ENCODE measurements at regions not wholly inside any gene's neighbourhood (a gene's known extent, or its start where the extent isn't known, plus 50 kb on each side); places are given as distances from the start of the nearest gene placed in this dataset.
A peak's percentile ranks its signal among the peaks of the same experiment; 100 is the strongest.

DNA sequence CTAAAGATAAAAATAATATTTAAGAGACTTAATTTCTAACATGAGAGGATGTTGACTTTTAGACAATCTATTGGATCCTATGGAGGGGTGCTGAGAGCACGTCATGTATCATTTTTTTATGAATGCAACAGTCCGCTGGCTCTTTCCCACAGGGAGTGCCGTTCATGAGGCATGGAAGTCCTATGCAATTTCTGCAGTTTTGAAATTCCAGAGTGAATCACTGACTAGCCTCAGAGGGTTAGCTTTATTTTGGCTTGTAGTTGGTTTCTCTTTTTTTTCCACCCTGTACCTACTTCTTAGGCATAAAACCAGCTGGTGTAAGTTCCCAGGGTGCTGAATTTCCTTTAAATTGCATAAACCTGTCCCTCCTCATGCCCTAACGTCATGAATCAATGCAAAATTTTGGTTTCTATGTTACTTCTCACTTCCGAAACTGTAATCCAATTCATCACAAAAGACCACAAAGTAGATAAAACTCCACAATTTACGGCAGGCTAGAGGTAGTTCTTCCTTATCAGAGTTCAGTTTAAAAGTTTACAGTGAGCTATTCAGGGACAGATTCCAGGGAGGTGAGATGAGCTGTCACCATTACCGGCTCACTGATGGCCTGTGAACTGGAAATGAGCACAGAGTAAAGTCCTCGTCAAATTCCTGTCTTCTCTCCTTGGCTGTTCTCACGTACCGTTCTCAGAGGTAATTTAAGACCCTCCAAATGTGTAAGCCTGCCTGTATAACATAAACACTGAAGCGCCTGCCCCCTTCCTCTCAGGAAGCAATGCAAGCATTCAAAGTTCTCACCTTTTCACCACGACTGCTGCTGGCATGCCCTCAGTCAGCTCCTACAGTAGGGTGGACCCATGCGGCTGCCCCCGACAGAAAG is 216.6 kb upstream of the SLC10A2 start:
- Histone ChIP-seq H2AFZ (no peak overlapping the region), H3K4me1 (ENCODE audit: insufficient read depth) (no peaks in the 10 kb centered on the region), H3K4me2 (ENCODE audit: unreplicated experiment) (no peak overlapping the region), H3K9ac (no peak overlapping the region), H3F3A (ENCODE audit: insufficient read depth) (no peaks in the 10 kb centered on the region), H3K36me3 (ENCODE audit: low read depth) (no peaks in the 10 kb centered on the region), H3K4me3 (no peak overlapping the region), H4K20me1 (ENCODE audit: insufficient read depth) (no peaks in the 10 kb centered on the region), H3K79me2 (ENCODE audit: insufficient read depth) (no peaks in the 10 kb centered on the region), H3K27me3 (replicated peaks; ENCODE audit: insufficient read depth) (no peaks in the 10 kb centered on the region), H3K27ac (no peak overlapping the region), H3K9me2 (ENCODE audit: insufficient read depth) (no peaks in the 10 kb centered on the region), H3K9me3 (ENCODE audit: low read depth) (no peaks in the 10 kb centered on the region)
- DNase-seq, result peak; percentile 8
- whole genome bisulfite sequencing, 2 experiments (ENCODE audit: low coverage in 1 of 2, low lambda C conversion rate in 2 of 2, missing lambda C conversion rate in 2 of 2), result 12 to 13% methylated on average over 14 of the region's 14 CpGs
- TF ChIP-seq EZH2 (IDR thresholded peaks at IDR 0.05; ENCODE audit: insufficient read depth, poor library complexity, severe bottlenecking), result no peak
- TF ChIP-seq EZH2phosphoT487 (IDR thresholded peaks at IDR 0.05; ENCODE audit: insufficient read depth, low read depth), result no peak
- in situ Hi-C loops (cut with MboI), result no loop called here

DNA sequence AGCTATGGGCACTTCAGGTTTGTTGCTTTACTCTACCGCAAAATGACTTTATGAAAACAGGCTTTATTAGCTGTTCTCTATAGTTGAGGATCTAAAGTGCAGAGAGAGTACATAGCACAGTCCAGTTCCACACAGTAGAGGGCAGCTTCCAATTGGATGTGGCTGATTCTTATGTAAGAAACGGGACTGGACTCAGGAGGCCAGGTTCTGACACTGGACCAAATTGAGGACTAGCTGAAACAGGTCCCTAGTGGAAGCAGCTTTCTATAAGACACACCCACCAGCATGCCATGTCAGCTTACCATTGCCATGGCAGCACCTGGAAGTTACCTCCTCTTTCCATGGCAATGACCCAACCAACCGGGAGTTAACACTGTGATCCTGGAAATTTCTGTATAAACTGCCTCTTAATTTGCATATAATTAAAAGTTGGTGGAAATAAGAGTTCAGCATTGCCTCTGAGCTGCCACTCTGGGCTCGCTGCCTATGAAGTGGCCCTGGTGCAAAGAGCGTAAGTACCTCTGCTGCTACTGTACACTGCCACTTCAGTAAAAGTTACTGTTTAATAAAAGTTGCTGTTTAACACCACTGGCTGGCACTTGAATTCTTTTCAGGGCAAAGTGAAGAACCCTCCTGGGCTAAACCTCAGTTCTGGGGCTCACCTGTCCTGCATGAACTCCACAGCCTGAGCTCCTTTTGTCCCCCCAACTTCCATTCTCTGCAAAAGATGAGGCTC is 211.9 kb upstream of the SLC10A2 start:
- in situ Hi-C loops (cut with MboI), result no loop called here
- no peak overlapping the region for H2AFZ ChIP-seq
- H3K9me2 ChIP-seq (ENCODE audit: insufficient read depth), result no peaks in the 10 kb centered on the region
- no peak overlapping the region for H3K9ac ChIP-seq
- TF ChIP-seq EZH2phosphoT487 (IDR thresholded peaks at IDR 0.05; ENCODE audit: insufficient read depth, low read depth), result no peak
- no peak for TF ChIP-seq EZH2 (IDR thresholded peaks at IDR 0.05; ENCODE audit: insufficient read depth, poor library complexity, severe bottlenecking)
- DNase-seq, result no peak
- H3K9me3 ChIP-seq (ENCODE audit: low read depth), result no peaks in the 10 kb centered on the region
- H4K20me1 ChIP-seq (ENCODE audit: insufficient read depth), result no peaks in the 10 kb centered on the region
- no peaks in the 10 kb centered on the region for H3K27me3 ChIP-seq (replicated peaks; ENCODE audit: insufficient read depth)
- H3K4me3 ChIP-seq, result no peak overlapping the region
- no peaks in the 10 kb centered on the region for H3K79me2 ChIP-seq (ENCODE audit: insufficient read depth)
- H3K36me3 ChIP-seq (ENCODE audit: low read depth), result no peaks in the 10 kb centered on the region
- WGBS, 2 experiments (ENCODE audit: low coverage in 1 of 2, low lambda C conversion rate in 2 of 2, missing lambda C conversion rate in 2 of 2), result 26 to 30% methylated on average over 5 of the region's 5 CpGs
- H3K4me2 ChIP-seq (ENCODE audit: unreplicated experiment), result no peak overlapping the region
- no peaks in the 10 kb centered on the region for H3F3A ChIP-seq (ENCODE audit: insufficient read depth)
- H3K27ac ChIP-seq, result no peak overlapping the region
- no peaks in the 10 kb centered on the region for H3K4me1 ChIP-seq (ENCODE audit: insufficient read depth)

DNA sequence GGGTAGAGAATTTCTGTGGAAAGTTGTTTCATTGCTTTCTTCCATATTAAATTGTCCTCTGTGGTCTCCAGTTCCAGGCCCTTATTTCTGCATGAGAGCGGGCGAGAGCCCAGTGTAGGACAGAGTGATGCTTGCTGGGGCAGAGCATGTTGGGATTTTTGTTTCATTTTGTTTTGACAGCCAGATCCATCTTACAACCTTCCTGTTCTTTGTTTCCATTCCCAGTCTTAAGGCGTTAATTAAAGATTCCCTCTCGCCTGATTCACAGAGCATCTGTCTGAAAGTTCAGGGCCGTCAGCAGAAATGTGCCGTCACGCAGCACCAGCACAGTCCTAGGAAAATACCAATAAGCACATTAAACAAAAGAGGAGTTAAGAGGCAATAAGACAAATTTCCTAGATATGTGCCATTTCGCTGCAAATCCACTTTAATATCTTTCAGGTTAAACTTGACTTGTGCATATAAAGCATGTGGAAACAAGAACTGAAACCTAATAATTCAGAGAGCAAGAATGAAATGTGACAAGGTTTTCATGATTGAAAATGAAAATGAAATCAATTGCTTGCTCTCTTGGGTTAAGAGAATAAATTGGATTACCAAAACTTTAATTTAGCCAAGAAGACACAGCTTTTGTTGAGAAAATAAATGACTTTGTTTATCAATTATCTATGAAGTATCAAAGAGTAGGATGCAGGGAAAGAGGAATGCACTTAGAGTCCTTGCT is 210.7 kb upstream of the SLC10A2 start:
- H2AFZ ChIP-seq, result no peak overlapping the region

DNA sequence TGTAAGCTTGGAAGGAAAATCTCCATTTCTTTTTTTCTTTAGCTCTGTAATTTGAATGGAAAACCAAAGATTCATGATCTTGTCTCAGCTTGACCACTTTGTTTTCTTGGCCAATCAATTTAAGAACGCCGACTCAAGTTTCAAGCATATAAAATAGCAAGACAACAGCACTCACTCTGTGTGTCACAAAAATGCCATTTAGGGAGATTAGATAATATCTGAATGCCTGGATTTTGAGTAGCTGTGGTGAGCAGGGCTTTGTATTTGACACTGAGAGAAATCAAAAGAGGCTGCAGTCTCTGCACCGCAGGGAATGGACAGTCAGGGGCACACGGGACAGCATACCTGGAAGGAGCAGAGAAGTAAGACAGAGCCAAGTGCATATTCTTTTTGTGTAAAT is 209.5 kb upstream of the SLC10A2 start:
- H3K4me1 ChIP-seq (ENCODE audit: insufficient read depth), result no peaks in the 10 kb centered on the region
- in situ Hi-C loops (cut with MboI), result no loop called here
- H2AFZ ChIP-seq, result no peak overlapping the region
- H3K4me2 ChIP-seq (ENCODE audit: unreplicated experiment), result no peak overlapping the region
- H3K36me3 ChIP-seq (ENCODE audit: low read depth), result no peaks in the 10 kb centered on the region
- no peaks in the 10 kb centered on the region for H3F3A ChIP-seq (ENCODE audit: insufficient read depth)
- H3K9me3 ChIP-seq (ENCODE audit: low read depth), result no peaks in the 10 kb centered on the region
- H3K9ac ChIP-seq, result no peak overlapping the region
- H3K9me2 ChIP-seq (ENCODE audit: insufficient read depth), result no peaks in the 10 kb centered on the region
- H3K79me2 ChIP-seq (ENCODE audit: insufficient read depth), result no peaks in the 10 kb centered on the region
- 54 to 55% methylated on average over 4 of the region's 4 CpGs for WGBS, 2 experiments (ENCODE audit: low coverage in 1 of 2, low lambda C conversion rate in 2 of 2, missing lambda C conversion rate in 2 of 2)
- no peaks in the 10 kb centered on the region for H3K27me3 ChIP-seq (replicated peaks; ENCODE audit: insufficient read depth)
- no peak overlapping the region for H3K27ac ChIP-seq
- TF ChIP-seq EZH2phosphoT487 (IDR thresholded peaks at IDR 0.05; ENCODE audit: insufficient read depth, low read depth) (no peak), EZH2 (IDR thresholded peaks at IDR 0.05; ENCODE audit: insufficient read depth, poor library complexity, severe bottlenecking) (no peak)
- no peak for DNase-seq
- no peak overlapping the region for H3K4me3 ChIP-seq
- H4K20me1 ChIP-seq (ENCODE audit: insufficient read depth), result no peaks in the 10 kb centered on the region

More for the DNA sequence above, 210.7 kb upstream of the SLC10A2 start:
- H3K27me3 ChIP-seq (replicated peaks; ENCODE audit: insufficient read depth), result no peaks in the 10 kb centered on the region
- H3K27ac ChIP-seq, result no peak overlapping the region
- no peak overlapping the region for H3K9ac ChIP-seq
- H3K79me2 ChIP-seq (ENCODE audit: insufficient read depth), result no peaks in the 10 kb centered on the region
- 9 to 11% methylated on average over 8 of the region's 8 CpGs for WGBS, 2 experiments (ENCODE audit: low coverage in 1 of 2, low lambda C conversion rate in 2 of 2, missing lambda C conversion rate in 2 of 2)
- in situ Hi-C loops (cut with MboI), result no loop called here
- H3K36me3 ChIP-seq (ENCODE audit: low read depth), result no peaks in the 10 kb centered on the region
- no peaks in the 10 kb centered on the region for H3K9me2 ChIP-seq (ENCODE audit: insufficient read depth)
- no peaks in the 10 kb centered on the region for H4K20me1 ChIP-seq (ENCODE audit: insufficient read depth)
- TF ChIP-seq EZH2 (IDR thresholded peaks at IDR 0.05; ENCODE audit: insufficient read depth, poor library complexity, severe bottlenecking) (no peak), EZH2phosphoT487 (IDR thresholded peaks at IDR 0.05; ENCODE audit: insufficient read depth, low read depth) (no peak)
- H3K4me3 ChIP-seq, result no peak overlapping the region
- no peak for DNase-seq
- H3F3A ChIP-seq (ENCODE audit: insufficient read depth), result no peaks in the 10 kb centered on the region
- no peak overlapping the region for H3K4me2 ChIP-seq (ENCODE audit: unreplicated experiment)
- H3K4me1 ChIP-seq (ENCODE audit: insufficient read depth), result no peaks in the 10 kb centered on the region
- H3K9me3 ChIP-seq (ENCODE audit: low read depth), result no peaks in the 10 kb centered on the region
